Hematopoietic multipotent progenitor cell treated with erythropoietin and hydrocortisone succinate and interleukin-3 and kit ligand, for 6 days (in vitro differentiated cells): ENCODE measurements at regions not wholly inside any gene's neighbourhood (a gene's known extent, or its start where the extent isn't known, plus 50 kb on each side); places are given as distances from the start of the nearest gene placed in this dataset.
"Not testable (repeated sequence)": the region's sequence is repeated elsewhere in the genome, so short reads cannot be mapped to it uniquely, and the experiment has no call there.

Experiments
- DNase-seq: peaks from one replicate; pipeline ENCODE4 v3.0.0-alpha.2; 2015

DNA sequence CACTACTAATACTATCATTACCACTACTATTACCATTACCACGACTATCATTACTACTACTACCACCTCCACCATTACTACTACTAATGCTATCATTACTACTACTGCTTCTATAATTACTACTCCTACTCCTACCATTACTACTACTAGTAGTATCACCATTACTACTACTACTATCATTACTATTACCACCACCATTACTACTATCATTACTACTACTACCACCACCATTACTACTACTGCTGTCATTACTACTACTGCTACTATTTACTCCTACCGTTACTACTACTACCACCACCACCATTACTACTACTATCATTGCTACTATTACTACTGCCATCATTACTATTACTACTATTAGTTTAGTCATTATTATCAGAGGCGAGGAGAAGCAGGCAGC, 140.9 kb upstream of the KCNJ15 start:
- DNase-seq: no peak

DNA sequence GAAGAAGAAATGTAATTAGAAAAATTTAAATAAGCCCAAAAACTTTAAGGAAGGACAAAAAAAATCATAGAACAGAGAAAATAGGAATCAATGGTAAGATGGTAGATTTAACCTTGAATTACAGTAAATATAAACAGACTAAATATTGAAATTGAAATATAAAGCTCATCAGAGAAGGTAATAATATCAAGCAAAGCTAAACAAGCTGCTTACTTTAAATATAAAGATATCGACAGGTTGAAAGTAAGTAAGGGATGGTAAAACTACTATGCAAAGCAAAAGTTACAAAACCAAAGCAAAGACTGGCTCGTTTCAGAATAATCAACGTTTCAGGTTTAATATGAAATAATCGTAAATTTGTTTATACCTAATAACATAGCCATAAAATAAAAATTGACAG, 137.0 kb upstream of the KCNJ15 start:
- no peak for DNase-seq

DNA sequence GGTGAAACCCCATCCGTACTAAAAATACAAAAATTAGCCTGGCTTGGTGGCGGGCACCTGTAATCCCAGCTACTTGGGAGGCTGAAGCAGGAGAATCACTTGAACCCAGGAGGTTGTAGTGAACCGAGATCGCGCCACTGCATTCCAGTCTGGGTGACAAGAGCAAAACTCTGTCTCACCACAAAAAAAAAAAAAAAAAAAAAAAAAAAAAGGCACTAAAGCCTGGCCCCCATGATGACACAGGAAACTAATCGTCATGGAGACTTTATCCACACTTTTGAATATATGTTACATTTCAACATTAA, 136.2 kb upstream of the KCNJ15 start:
- not testable (repeated sequence) for DNase-seq

- DNase-seq: no peak
These were observed 135.6 kb upstream of the KCNJ15 start for GRCh38 chr21:38120984-38121855.

- no peak for DNase-seq
These were observed 134.7 kb upstream of the KCNJ15 start for GRCh38 chr21:38121888-38122720.

GRCh38 chr21:38123626-38124025, 133.2 kb upstream of the KCNJ15 start:
- no peak for DNase-seq

GRCh38 chr21:38126666-38127303, 130.0 kb upstream of the KCNJ15 start:
- peak; percentile 82 for DNase-seq

DNA sequence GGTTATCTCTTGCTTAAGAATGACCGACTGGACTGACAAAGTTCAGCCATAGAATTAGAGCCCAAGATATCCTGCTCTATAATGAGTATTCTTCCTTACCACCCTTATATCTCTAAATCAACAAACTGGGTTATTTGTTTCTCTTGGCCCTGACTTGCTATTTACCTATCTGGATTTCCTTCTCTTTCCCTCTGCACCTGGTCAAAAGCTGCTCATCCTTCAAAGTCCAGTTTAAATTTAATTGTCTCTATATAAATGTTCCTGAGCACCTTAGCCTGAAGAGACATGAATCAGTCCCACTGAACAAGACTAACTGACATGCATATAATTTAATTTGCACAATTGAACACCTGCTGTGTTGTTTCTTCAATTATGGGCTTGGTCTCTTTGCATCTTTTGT, 127.1 kb upstream of the KCNJ15 start:
- DNase-seq: no peak

DNA sequence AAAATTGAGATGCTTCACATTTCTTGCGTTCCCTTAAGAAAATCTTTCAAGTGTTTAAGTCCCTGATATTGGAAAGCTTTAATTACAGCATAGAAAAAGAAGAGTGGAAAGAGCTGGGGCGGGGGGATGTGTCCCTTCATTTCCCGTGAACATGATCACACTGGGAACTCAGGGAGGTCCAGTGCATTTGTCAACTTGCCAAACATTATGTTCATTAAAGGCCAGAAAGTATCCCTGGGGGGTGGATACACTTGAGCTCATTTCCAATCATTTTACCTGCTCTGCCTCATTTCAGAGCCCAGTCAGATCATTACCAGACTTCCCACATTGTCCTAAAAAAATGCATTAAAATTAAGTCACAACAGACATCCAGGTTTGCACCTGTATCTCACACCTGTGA, 123.6 kb upstream of the KCNJ15 start:
- DNase-seq: no peak

- DNase-seq: no peak
These were observed 122.5 kb upstream of the KCNJ15 start for GRCh38 chr21:38134084-38134873.

DNA sequence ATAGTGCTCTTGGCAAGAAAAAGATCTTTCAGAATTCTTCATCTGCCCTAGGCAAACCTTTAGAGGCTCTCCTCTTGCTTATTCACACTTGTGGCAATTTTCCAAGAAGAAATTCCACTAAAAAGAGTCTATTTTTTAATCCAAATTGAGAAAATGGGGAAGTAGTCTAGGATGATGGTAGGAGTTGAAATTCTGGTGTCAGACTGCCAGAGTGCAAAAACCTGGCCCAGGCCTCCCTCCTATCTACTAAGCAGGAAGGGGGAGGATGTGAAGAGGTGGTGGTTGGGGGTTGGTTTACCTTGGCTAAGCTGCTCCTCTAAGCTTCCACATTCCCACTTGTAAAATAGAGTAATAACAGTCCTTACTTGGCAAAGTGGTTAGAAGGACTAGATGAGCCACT, 120.6 kb upstream of the KCNJ15 start:
- no peak for DNase-seq

- no peak for DNase-seq
These were observed 117.2 kb upstream of the KCNJ15 start for GRCh38 chr21:38139380-38140168.

GRCh38 chr21:38140207-38140903, 116.4 kb upstream of the KCNJ15 start:
- DNase-seq: no peak

- no peak for DNase-seq
These were observed 114.6 kb upstream of the KCNJ15 start for GRCh38 chr21:38142224-38142623.

- DNase-seq: no peak
These were observed 112.6 kb upstream of the KCNJ15 start for GRCh38 chr21:38144193-38144592.

DNA sequence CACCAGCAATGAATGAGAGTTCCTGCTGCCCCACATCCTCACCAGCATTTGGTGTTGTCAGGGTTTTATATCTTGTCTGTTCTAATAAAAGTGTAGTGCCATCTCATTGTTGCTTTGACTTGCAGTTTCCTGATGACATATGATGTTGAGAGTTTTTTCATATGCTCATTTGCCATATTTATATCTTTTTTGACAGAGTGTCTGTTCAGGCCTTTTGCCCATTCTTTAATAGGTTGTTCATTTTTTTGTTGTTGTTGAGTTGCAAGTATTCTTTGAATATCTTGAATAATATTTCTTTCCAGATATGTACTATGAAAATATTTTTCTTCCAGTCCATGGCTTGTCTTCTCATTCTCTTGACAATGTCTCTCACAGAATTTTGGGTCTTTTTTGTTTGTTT, 111.7 kb upstream of the KCNJ15 start:
- no peak for DNase-seq

- no peak for DNase-seq
These were observed 109.4 kb upstream of the KCNJ15 start for GRCh38 chr21:38147391-38147790.

- DNase-seq: no peak
These were observed 108.7 kb upstream of the KCNJ15 start for GRCh38 chr21:38148046-38148445.

GRCh38 chr21:38151021-38151645, 105.7 kb upstream of the KCNJ15 start:
- no peak for DNase-seq

- no peak for DNase-seq
These were observed 100.6 kb upstream of the KCNJ15 start for GRCh38 chr21:38156200-38156599.

DNA sequence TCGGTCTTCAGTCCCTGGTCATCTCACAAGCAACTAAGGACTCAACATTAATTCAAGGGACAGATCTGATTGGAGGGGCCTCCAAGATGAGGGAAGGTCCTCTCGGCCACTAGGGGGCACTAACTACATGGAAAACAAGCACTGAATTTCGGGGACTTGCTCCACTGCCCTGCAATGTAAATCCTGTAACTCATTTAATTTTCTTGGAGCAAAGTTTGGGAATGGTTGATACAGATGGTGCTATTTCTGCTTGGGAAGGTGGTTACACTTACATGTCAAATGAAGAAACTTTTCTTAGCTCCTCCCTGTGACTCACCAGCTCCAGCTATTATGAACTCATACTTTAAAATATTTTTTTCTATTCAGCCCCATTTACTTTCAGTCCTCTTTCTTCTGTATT, 97.4 kb upstream of the KCNJ15 start:
- peak; percentile 84 for DNase-seq
